Stimulated activated naive CD8-positive, alpha-beta T cell treated with anti-CD3 and anti-CD28 coated beads, Interleukin-15, amount 100 ng/mL, for 72 hours (primary cell): ENCODE measurements at regions not wholly inside any gene's neighbourhood (a gene's known extent, or its start where the extent isn't known, plus 50 kb on each side); places are given as distances from the start of the nearest gene placed in this dataset.

Source experiments
- ATAC-seq: fragments of 150-1000 bp; cut with Tn5 transposase; 2 replicates; pipeline ENCODE4 v1.10.0; 2021; ENCODE audit warnings: mild to moderate bottlenecking, moderate library complexity
- DNase-seq, 2 donors: peaks; one replicate each; pipeline ENCODE4 v3.0.0; 2021 to 2022
- H3K27ac Mint-ChIP-seq, 2 donors: one replicate each; pipeline ENCODE4 v1.8.0; 2022; ENCODE audit warnings: mild to moderate bottlenecking in 2 of 2, mixed read lengths in 2 of 2, moderate library complexity in 2 of 2
- H3K27me3 Mint-ChIP-seq: one replicate; pipeline ENCODE4 v1.8.0; 2022; ENCODE audit warnings: mixed read lengths
- H3K4me1 Mint-ChIP-seq: one replicate; pipeline ENCODE4 v1.8.0; 2022; ENCODE audit warnings: mild to moderate bottlenecking, mixed read lengths
- H3K4me3 Mint-ChIP-seq, 2 donors: one replicate each; pipeline ENCODE4 v1.8.0; 2022; ENCODE audit warnings: mild to moderate bottlenecking in 2 of 2, mixed read lengths in 2 of 2, moderate library complexity in 1 of 2
- H3K9me3 Mint-ChIP-seq, 2 donors: one replicate each; pipeline ENCODE4 v1.8.0; 2022; ENCODE audit warnings: mixed read lengths in 2 of 2

GRCh38 chr14:25803386-25804018, 753.6 kb upstream of the STXBP6 start:
- no peaks in the 10 kb centered on the region for H3K4me1 Mint-ChIP-seq
- no peak overlapping the region for H3K4me3 Mint-ChIP-seq
- no peaks in the 10 kb centered on the region for H3K27me3 Mint-ChIP-seq
- peak overlapping the region in 1 of 2 donors; percentile 62 for H3K27ac Mint-ChIP-seq
- ATAC-seq (no peak), DNase-seq (no peak)
- peaks cover 5 to 24% of the 10 kb centered on the region in 2 donors for H3K9me3 Mint-ChIP-seq

GRCh38 chr14:25800841-25801240, 750.9 kb upstream of the STXBP6 start:
- Mint-ChIP-seq H3K27me3 (no peaks in the 10 kb centered on the region), H3K4me1 (no peaks in the 10 kb centered on the region), H3K4me3 (no peak overlapping the region), H3K27ac (no peak overlapping the region), H3K9me3 (peaks cover 5 to 29% of the 10 kb centered on the region in 2 donors)
- no peak for DNase-seq
- ATAC-seq: no peak

GRCh38 chr14:25788252-25788651, 738.3 kb upstream of the STXBP6 start:
- Mint-ChIP-seq H3K4me1 (no peaks in the 10 kb centered on the region), H3K27me3 (no peaks in the 10 kb centered on the region), H3K27ac (no peak overlapping the region), H3K4me3 (no peak overlapping the region), H3K9me3 (peaks cover 0 to 11% of the 10 kb centered on the region in 2 donors)
- DNase-seq (no peak), ATAC-seq (no peak)

GRCh38 chr14:25765909-25766308, 716.0 kb upstream of the STXBP6 start:
- Mint-ChIP-seq H3K4me3 (no peak overlapping the region), H3K4me1 (no peaks in the 10 kb centered on the region), H3K27ac (no peak overlapping the region), H3K27me3 (no peaks in the 10 kb centered on the region), H3K9me3 (peaks cover 17 to 21% of the 10 kb centered on the region in 2 donors)
- no peak for DNase-seq
- ATAC-seq: no peak

- DNase-seq (no peak), ATAC-seq (no peak)
- Mint-ChIP-seq H3K27ac (no peak overlapping the region), H3K4me1 (no peaks in the 10 kb centered on the region), H3K9me3 (peaks cover 15 to 21% of the 10 kb centered on the region in 2 donors), H3K4me3 (no peak overlapping the region), H3K27me3 (no peaks in the 10 kb centered on the region)
Observed at GRCh38 chr14:25759920-25760655, 710.1 kb upstream of the STXBP6 start.

- peaks cover 15 to 21% of the 10 kb centered on the region in 2 donors for H3K9me3 Mint-ChIP-seq
- no peak for ATAC-seq
- no peak overlapping the region for H3K27ac Mint-ChIP-seq
- H3K27me3 Mint-ChIP-seq: no peaks in the 10 kb centered on the region
- H3K4me1 Mint-ChIP-seq: no peaks in the 10 kb centered on the region
- no peak for DNase-seq
- no peak overlapping the region for H3K4me3 Mint-ChIP-seq
Observed at GRCh38 chr14:25759256-25759655, 709.3 kb upstream of the STXBP6 start.

- peaks cover 15 to 18% of the 10 kb centered on the region in 2 donors for H3K9me3 Mint-ChIP-seq
- H3K4me3 Mint-ChIP-seq: no peak overlapping the region
- ATAC-seq (no peak), DNase-seq (no peak)
- H3K4me1 Mint-ChIP-seq: no peaks in the 10 kb centered on the region
- no peaks in the 10 kb centered on the region for H3K27me3 Mint-ChIP-seq
- H3K27ac Mint-ChIP-seq: no peak overlapping the region
Observed at GRCh38 chr14:25757364-25757763, 707.4 kb upstream of the STXBP6 start.

- Mint-ChIP-seq H3K4me1 (no peaks in the 10 kb centered on the region), H3K27ac (no peak overlapping the region), H3K4me3 (no peak overlapping the region), H3K9me3 (peaks cover 14 to 16% of the 10 kb centered on the region in 2 donors), H3K27me3 (no peaks in the 10 kb centered on the region)
- ATAC-seq (no peak), DNase-seq (no peak)
Observed at GRCh38 chr14:25756876-25757275, 706.9 kb upstream of the STXBP6 start.

GRCh38 chr14:25753130-25753529, 703.2 kb upstream of the STXBP6 start:
- Mint-ChIP-seq H3K27ac (no peak overlapping the region), H3K4me3 (no peak overlapping the region), H3K27me3 (no peaks in the 10 kb centered on the region), H3K9me3 (peaks cover 0 to 8% of the 10 kb centered on the region in 2 donors), H3K4me1 (no peaks in the 10 kb centered on the region)
- ATAC-seq: no peak
- no peak for DNase-seq

- no peak overlapping the region for H3K4me3 Mint-ChIP-seq
- no peaks in the 10 kb centered on the region for H3K4me1 Mint-ChIP-seq
- peaks cover 0 to 12% of the 10 kb centered on the region in 2 donors for H3K9me3 Mint-ChIP-seq
- no peak overlapping the region for H3K27ac Mint-ChIP-seq
- DNase-seq: no peak
- ATAC-seq: no peak
- no peaks in the 10 kb centered on the region for H3K27me3 Mint-ChIP-seq
Observed at GRCh38 chr14:25750436-25750835, 700.5 kb upstream of the STXBP6 start.
